ENCODE measurements at regions not wholly inside any gene's neighbourhood (a gene's known extent, or its start where the extent isn't known, plus 50 kb on each side); places are given as distances from the start of the nearest gene placed in this dataset.

- TF ChIP-seq CTCF (IDR thresholded peaks at IDR 0.05): no peak
- no peak for TF ChIP-seq POLR2A (IDR thresholded peaks at IDR 0.05)
These were observed 717.2 kb upstream of the ADGRL3 start for GRCh38 chr4:60482921-60483351.

All from lower leg skin (tissue), 3 donors.